Keratinocyte (primary cell): ENCODE measurements at regions not wholly inside any gene's neighbourhood (a gene's known extent, or its start where the extent isn't known, plus 50 kb on each side); places are given as distances from the start of the nearest gene placed in this dataset.

Experiments used
- EZH2 ChIP-seq: IDR thresholded peaks from one replicate; pipeline ENCODE4 v1.6.1; 2012; ENCODE audit warnings: inconsistent platforms, mild to moderate bottlenecking, low read length, moderate library complexity
- TF ChIP-seq, protein P1 (sequence below), 3 experiments: IDR thresholded peaks in 1 of 3; conservative IDR thresholded peaks in 1 of 3; optimal IDR thresholded peaks in 1 of 3; 2 replicates in 2 of 3; 3 replicates in 1 of 3; pipeline versions ENCODE3 to v1.5.1; 2011; ENCODE audit warnings: low read length in 3 of 3, mild to moderate bottlenecking in 3 of 3, moderate library complexity in 2 of 3, control low read depth in 1 of 3, inconsistent platforms in 1 of 3; ENCODE audit not compliant: insufficient read depth in 2 of 3; ENCODE audit errors: extremely low read depth in 1 of 3

DNA sequence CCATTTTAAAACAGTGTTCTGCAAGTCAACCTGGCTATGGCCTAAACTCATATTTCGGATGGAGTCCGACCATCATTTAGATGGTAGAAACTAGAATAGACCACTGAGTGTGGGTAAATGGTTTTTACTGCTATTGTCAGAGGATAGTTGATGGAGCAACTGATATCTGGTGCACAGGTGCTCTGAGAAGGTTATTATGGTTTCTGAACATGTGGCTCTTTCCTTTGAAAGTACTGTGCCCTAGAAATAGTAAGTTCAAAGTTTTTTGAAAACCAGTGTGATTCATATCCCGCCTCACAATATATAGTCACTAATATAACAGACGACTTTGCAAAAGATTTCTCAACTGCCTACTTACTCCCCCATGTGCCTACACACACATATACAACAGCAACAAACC is 64.4 kb upstream of the BTG1 start:
- TF ChIP-seq, protein P1, sequence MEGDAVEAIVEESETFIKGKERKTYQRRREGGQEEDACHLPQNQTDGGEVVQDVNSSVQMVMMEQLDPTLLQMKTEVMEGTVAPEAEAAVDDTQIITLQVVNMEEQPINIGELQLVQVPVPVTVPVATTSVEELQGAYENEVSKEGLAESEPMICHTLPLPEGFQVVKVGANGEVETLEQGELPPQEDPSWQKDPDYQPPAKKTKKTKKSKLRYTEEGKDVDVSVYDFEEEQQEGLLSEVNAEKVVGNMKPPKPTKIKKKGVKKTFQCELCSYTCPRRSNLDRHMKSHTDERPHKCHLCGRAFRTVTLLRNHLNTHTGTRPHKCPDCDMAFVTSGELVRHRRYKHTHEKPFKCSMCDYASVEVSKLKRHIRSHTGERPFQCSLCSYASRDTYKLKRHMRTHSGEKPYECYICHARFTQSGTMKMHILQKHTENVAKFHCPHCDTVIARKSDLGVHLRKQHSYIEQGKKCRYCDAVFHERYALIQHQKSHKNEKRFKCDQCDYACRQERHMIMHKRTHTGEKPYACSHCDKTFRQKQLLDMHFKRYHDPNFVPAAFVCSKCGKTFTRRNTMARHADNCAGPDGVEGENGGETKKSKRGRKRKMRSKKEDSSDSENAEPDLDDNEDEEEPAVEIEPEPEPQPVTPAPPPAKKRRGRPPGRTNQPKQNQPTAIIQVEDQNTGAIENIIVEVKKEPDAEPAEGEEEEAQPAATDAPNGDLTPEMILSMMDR (optimal IDR thresholded peaks at IDR 0.05 in 1 of 3, IDR thresholded peaks at IDR 0.05 in 1 of 3, conservative IDR thresholded peaks at IDR 0.05 in 1 of 3; ENCODE audit: extremely low read depth in 1 of 3, insufficient read depth in 2 of 3, low read length in 3 of 3), result no peak
- no peak for TF ChIP-seq EZH2
